Frontal cortex (tissue), 3 donors: ENCODE measurements at regions not wholly inside any gene's neighbourhood (a gene's known extent, or its start where the extent isn't known, plus 50 kb on each side); places are given as distances from the start of the nearest gene placed in this dataset.
A peak's percentile ranks its signal among the peaks of the same experiment; 100 is the strongest.

Experiments
- DNase-seq, 2 donors: peaks; one replicate each; pipeline ENCODE4 v3.0.0; 2012; ENCODE audit warnings: low spot score in 2 of 2
- FAIRE-seq: peaks from 2 replicates; lab custom pipeline; 2012; peaks lifted over from hg19 to GRCh38; lab: Jason Lieb, UNC
- donor health status: control.
- donor health status: control.
- donor health status: control.

DNA sequence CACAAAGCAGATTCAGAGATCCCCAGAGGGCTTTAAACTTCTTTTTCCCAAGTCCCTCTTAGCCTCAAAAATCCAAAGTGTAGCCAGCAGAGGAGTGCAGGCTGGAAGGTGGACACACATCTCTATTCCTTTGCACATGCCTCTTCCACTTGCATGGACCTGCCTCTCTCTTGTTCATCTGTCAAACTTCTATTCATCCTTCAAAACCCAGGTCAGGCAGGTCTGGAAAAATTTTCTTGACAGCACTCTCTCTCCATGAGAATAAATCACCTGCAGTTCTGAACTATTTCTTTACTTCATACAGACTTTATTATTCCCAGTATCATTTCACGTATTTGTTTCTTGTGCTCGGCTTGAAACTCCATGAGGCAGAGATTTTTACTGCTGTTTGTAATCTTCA lies 127.5 kb downstream of the SS18 start:
- DNase-seq (no peak), FAIRE-seq (no peak)

DNA sequence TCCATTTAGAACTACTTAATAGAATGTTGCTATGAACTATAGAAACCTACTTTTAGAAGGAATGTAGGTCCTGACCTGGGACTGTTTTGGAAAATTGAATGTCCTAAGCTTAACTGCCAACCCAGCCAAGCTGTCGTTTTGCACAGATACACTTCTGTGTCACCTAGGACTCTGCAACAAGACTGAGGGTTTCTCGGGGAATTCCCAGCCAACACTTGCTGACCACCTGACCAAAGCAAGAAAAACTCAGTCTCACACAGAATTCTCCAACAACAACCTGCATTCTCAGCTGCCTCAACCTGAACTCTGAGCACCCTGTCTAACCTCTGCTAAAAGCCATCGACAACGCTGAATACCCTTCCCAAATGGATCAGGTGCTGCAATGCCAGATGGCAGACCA lies 128.2 kb downstream of the SS18 start:
- no peak for DNase-seq
- no peak for FAIRE-seq

DNA sequence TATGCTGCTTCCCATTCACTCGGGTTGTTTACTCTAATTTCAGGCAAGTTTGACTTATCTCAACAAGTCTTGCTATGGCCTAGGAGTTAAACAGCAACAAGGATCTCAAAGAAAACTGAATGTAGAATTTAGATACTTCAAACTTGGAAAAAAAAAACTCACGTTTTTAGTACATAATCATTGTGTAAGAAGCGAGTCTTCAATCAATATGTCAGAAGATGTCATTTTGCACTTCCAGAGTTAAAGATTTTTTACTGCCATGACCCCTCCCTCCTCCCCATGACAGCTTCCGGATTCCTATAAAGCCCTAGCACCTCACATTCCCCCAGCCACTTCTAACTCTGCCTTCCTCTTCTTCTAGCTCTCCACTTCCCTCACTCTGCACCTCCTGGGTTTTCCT lies 133.4 kb downstream of the SS18 start:
- DNase-seq, result no peak
- no peak for FAIRE-seq

DNA sequence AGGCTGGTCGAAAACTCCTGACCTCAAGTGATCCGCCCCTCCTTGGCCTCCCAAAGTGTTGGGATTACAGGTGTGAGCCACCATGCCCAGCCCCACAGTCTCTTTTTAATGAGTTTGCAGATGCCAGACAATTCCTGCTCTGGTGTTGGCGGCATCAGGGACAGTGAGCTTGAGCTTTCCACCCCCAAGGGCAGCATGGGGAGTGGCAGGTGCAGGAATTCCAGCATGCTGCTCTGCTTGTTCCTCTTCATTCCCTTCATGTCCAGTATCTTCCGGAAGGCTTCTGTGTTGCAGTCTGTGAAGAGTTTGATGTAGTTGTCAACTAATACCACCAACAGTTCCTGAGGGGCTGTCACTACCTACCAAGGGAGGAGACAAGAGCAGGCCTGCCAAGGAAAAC lies 137.3 kb downstream of the SS18 start:
- DNase-seq (no peak), FAIRE-seq (no peak)

DNA sequence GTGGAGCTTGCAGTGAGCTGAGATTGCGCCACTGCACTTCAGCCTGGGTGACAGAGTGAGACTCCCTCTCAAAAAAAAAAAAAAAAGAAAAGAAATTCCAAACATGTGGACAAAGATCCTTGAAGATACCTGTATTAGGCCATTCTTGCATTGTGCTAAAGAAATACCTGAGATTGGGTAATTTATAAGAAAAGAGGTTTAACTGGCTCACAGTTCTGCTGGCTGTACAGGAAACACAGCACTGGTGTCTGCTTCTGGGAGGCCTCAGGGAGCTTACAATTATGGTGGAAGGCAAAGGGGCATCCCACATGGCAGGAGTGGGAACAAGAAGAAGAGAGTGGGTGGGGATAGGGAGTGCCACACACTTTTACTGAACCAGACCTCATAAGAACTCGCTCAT lies 140.1 kb downstream of the SS18 start:
- DNase-seq, result no peak
- no peak for FAIRE-seq

DNA sequence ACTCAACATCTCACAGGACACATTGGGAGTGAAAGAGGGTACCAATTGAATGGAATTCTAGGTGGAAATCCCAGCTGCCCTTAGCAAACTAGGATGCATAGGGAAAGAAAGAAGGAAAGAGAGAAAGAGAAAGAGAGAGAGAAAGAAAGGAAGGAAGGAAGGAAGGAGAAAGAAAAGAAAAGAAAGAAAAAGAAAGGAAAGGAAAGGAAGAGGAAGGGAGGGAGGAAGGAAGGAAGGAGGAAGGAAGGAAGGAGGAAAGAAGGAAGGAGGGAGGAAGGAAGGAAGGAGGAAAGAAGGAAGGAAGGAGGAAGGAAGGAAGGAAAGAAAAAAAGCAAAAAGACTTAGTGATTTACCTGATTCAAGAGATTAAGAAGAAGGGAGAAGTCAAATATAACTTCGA lies 143.9 kb downstream of the SS18 start:
- no peak for DNase-seq
- no peak for FAIRE-seq

DNA sequence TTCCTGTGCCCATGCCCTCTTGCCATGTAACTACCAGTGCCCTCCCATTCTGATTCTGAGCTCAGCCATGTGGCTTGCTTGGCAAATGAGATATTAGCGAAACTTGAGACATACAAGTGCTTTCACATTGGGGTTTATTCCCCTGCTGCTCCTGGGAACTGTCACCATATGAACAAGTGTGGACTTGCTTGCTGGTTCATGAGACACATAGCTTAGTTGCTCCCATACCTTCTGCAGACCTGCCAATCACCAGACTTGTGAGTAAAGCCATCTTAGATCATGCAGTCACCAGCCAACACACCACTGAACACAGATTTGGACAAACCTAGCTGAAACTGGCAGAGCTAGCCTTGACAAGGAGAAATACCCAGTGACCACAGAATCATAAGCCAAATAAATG lies 155.1 kb downstream of the SS18 start:
- DNase-seq (no peak), FAIRE-seq (no peak)

DNA sequence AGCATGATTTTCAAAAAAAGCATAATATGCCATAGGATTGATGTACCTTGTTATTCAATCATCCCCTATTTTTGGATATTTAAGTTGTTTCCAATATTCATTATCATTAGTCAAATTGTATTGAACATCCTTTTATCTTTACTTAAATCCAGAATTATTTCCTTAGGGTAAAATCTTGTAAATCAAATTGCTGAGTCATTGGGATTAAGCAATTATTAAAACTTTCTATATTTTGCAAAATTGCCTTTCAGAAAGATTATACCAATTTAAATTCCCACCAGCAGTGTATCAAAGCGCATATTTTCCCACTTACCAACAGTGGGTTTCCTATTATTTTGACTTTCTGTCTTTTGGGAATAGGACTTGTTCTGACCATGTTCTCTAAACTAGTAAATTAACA lies 159.3 kb downstream of the SS18 start:
- DNase-seq (no peak), FAIRE-seq (no peak)

DNA sequence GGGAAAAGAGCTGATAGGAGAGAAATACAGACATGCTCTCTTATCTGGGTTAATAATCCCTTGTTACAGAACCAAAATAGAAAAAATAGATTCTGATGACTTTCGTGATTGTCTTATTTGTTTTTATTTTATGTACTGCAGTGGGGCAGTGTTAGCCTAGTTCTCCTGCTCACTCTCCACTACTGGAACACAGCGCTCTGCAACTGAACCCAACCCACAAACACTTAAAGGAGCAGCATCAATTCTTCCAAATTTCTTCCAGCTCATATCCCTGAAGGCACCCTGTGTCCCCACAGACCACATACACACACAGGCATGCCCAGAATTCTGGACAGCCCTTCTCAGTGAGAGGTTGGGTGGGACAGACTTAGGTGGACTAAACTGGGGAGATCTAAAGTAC lies 160.6 kb downstream of the SS18 start:
- FAIRE-seq, result no peak
- DNase-seq, result no peak

DNA sequence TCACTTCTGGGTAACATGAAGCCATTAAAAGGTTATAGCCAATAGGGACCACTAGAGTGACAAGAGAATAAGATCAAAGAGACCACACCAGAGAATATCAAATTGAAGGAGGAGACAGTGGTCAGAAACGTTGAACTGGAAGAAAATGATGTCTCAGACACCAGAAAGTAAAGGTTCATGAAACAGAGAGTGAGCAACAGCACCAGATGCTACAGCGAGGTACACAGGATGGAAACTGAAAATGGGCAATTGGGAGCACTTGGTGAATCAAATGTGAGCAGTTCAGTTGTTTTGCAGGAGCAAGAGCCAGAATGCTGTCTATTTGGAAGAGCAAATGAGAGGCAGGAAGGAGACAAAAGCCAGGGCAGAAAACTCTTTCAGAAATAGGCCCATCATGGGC lies 162.6 kb downstream of the SS18 start:
- FAIRE-seq, result no peak
- DNase-seq, result no peak

DNA sequence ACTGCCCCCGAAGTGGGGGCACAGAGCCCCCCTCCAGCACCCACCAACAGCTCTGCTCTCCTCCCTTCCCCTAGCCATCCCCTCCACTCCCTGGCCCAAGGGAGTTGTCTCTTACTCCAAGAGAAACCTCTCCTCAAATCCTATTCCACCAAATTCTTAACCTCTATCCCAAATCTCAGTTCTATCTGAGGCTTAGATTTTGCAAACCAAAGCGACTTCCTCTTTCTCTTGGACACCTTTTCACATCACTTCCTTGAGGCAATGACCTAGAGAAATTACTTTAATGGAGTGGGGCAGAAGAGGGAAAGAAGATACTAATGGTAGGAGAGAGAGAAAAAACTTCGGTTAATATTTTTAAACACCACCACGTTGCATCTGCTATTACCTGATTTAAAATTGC lies 167.2 kb downstream of the SS18 start:
- DNase-seq, result no peak
- FAIRE-seq, result no peak

DNA sequence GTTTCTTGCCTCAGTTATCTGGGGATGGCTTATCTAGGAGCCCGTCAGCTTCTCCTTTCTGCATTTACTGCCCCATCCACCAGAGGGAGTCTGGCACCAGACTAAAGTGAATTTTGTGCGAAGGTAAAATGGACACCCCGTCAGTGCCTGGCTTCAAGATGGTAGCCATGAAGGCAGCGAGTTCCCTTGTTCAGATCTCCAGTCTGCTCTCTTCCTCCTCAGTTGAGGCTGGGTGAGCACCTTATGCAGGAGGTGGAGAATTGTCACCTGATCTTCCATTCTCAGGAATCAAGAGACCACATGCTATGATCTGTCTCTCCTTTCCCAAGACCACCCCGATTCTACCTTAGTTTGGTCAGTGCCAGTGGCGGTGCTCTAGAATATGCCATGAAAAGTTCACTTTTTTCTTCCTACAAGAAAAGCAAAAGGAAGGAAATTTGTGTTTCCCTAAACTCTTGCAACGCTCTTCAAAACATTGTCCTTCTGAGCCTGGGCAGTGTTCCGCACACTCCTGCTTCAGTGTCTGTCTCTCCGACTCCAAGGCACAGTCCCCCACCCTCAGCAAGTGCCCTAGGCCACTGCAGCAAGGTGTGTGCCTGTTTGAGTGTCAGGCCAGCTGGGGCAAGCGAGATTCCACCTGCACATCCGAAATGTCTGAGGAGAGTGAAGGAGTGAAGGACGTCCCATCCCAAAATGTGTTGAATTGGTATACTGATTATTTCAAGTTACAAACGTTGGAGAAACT lies 168.6 kb downstream of the SS18 start:
- no peak for FAIRE-seq
- DNase-seq, result no peak

DNA sequence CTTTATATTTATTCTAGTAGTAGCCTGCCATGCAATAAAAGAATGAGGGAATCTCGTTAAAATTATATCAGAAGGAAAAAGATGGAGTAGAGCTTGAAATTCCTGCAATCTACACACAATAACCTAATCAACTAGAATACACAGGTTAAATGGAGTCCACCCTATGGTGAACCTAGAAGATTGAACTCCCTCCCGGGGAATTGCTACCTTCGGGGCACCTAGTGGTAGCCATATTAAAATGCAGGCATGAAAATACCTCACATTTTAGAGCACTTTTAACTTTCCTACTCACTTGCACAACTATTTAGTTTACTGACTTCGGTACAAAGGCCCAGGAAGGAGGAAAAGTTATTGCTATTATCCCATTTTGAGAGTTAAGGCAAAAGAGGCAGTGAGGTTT lies 174.5 kb downstream of the SS18 start:
- DNase-seq (no peak), FAIRE-seq (no peak)

DNA sequence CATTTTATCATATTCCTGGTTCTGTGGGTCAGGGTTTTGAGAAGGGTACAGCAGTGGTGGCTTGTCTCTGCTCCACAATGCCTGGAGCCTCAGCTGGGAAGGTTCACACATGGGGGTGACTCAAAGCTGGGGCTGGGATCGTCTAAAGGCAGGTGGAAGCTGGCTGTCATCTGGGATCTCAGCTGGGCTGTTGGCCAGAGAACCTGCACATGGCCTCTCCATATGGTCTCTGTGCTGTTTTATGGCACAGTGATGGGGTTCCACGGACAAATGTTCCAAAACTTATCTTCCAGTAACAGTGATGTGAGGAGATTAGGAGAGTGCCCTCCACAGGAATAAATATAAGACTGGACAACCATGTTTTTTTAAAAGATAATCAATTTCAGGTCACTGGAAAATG lies 191.4 kb downstream of the SS18 start:
- no peak for FAIRE-seq
- no peak for DNase-seq

DNA sequence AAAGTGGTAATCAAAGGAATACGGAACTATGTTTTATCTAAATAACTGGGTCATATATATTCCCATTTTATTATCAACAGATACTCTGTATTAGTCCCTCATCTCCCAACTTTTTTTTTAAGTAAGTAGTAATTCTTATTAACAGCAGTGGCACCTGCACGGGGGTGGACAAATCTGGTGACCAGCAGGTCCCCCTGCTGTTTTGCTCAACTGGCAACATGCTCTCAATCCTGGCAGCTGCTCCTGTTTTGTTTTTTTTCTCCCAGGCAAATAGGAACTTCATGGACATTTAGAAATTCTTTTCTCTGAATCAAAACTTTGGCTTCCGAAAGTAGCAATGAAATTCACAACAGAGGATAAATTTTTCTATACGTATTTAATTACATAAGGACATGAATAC lies 193.5 kb downstream of the SS18 start:
- FAIRE-seq, result no peak
- no peak for DNase-seq

DNA sequence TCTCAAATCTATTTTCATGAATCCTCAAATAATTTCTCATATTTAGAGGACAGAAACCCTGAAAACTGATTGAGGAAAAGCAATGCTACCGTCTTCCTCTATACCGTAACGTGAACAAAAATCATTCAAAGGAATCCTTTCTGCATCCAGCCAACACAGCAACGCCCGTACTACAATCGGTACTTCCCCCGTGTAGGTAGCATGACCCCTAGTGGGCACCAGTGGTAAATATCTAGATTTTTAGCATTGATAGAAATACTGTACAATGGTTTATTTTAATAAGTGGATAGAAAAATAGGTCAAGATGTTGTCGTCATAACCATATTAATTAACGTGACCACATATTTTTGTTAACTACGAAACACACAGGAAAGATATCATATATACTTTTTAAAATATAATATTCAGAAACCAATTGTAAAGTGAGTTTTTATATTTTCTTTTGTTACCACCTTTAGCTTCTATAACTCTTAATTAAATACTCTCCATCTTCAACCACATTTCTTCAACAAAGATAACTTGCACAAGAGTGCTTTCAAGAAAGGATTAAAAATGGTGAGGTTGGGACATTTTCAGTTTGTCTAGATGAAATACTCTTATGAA lies 194.1 kb downstream of the SS18 start:
- DNase-seq, result no peak

DNA sequence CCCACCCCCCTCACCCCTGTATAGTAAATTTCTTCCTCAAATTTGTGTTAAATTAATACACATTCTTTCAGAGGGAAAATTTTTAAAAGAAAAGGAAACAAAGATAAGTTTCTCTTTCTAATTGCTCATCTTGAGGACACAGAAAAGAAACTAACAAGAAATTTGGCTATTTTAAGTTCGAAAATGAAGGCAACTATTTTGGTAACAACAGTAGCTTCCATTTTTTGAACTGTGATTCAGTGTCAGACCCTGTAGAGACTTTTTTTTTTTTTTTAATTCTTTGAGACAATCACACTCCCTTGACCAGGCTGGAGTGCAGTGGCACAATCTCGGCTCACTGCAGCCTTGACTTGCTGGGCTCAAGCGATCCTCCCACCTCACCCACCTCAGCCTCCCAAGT lies 194.9 kb downstream of the SS18 start:
- no peak for FAIRE-seq

More for the DNA sequence above, 194.1 kb downstream of the SS18 start:
- no peak for FAIRE-seq

DNA sequence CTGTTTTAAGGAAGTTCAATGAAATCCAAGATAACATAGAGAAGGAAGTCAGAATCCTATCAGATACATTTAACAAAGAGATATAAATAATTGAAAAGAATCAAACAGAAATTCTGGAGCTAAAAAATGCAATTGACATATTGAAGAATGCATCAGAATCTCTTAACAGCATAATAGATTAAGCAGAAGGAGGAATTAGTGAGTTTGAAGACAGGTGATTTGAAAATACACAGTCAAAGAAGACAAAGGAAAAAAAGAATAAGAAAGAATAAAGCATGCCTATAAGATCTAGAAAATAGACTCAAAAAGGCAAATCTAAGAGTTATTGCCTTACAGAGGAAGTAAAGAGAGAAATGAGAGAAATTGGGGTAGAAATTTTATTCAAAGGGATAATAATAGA lies 204.1 kb downstream of the SS18 start:
- no peak for DNase-seq
- FAIRE-seq, result no peak

More for the DNA sequence above, 194.9 kb downstream of the SS18 start:
- DNase-seq, result no peak

DNA sequence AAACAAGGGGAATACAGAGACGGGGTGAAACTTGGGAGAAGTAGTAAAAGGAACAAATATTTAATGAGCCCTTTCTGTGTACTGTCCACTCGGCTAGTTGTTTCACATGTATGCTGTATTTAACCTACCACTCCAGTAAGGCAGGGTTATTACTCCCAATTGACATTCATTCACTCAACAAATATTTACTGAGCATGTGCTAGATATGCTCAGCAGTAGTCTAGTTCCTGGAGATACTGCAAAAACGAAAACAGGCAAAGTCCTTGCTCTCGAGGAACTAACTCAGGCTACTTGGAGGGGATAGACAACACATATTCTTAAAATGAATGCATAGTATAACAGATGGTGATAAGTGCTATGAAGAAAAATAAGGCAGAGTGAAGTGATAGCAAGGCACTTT lies 207.3 kb downstream of the SS18 start:
- no peak for DNase-seq
- no peak for FAIRE-seq

DNA sequence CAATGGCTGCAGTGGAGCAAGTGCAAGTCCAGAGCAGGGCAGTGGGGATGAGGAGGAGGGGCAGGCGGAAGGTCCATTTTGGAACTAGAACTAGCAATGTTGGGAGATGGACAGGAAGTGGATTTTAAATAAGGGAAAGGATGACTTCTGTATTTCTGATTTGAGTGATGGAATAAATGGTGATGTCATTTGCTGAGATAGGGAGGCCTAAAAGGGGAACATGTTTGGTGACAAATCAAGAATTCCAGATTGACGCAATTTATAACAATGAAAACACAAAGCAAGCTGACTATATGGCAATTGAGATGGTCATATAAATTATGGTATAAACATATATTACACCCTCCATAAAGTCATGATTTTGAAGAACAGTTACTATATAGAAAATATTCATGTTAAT lies 209.3 kb downstream of the SS18 start:
- no peak for DNase-seq
- peak; percentile 28 for FAIRE-seq

DNA sequence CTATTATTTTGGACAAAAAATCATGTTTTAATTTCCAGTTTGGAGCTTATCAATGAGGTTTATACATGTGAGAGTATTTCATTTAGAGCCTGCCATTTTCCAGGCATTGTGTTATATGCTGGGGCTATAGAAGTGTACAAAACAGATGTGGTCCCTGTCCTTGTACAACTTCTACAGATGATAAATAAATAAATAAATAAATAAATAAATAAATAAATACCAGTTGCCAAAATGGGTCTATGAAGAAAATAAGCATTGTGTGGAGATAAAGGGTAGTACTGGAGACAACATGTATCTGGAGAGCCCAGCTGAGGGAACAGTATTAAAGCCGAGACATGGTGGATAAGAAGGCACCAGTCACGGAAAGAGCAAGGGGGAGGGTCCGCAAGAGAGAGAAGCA lies 210.0 kb downstream of the SS18 start:
- no peak for DNase-seq
- no peak for FAIRE-seq

DNA sequence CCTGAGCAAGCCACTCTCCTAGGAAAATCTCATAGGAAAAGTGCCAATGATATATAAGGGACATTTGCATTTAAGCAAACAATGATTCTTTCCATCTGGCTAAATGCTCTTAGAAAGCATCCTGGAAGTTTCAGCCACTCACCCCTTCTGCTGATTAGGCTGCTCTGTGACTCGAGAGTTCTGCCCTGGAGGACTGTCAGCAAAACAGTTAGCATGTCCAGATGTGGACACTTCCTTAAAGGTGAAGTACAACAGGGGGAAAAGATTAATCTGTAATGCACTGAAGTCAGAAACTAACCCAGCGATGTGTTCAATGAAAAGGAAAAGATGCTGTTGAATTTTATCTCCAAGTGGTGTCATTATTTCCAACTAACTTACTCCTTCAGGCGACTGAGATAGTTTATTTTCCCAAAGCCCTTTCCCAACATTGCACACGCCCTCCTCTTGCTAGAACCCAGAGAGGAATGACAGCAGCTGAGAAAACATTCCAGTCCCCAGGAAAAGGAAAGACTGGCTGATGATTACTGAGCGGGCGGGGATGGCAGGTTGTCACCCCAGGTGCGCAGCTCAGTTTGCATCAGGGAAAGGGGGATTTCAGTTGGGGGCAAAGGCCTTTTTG lies 214.0 kb downstream of the SS18 start:
- DNase-seq, result no peak
- no peak for FAIRE-seq
